Neural cell (in vitro differentiated cells): ENCODE measurements at regions not wholly inside any gene's neighbourhood (a gene's known extent, or its start where the extent isn't known, plus 50 kb on each side); places are given as distances from the start of the nearest gene placed in this dataset.

Experiments
- EP300 ChIP-seq: fragments of 450-650 bp; conservative IDR thresholded peaks from 2 replicates; pipeline ENCODE4 v1.6.1; 2014; ENCODE audit warnings: antibody characterized with exemption, mild to moderate bottlenecking, moderate library complexity; ENCODE audit not compliant: poor library complexity, severe bottlenecking
- EZH2 ChIP-seq: fragments of 200-600, 300-800 bp; shearing (Covaris generic), sonication (generic); IDR thresholded peaks from 2 replicates; pipeline ENCODE4 v1.6.1; 2014; ENCODE audit warnings: antibody characterized with exemption, low read length, borderline replicate concordance, mild to moderate bottlenecking; ENCODE audit not compliant: insufficient read depth, poor library complexity, severe bottlenecking
- MXI1 ChIP-seq: fragments of 450-650 bp; conservative IDR thresholded peaks from 2 replicates; pipeline ENCODE4 v1.6.1; 2014; ENCODE audit warnings: antibody characterized with exemption, mild to moderate bottlenecking; ENCODE audit not compliant: poor library complexity, severe bottlenecking
- POLR2AphosphoS5 ChIP-seq: IDR thresholded peaks from 2 replicates; pipeline ENCODE4 v1.6.1; 2012
- RAD21 ChIP-seq: fragments of 450-650 bp; conservative IDR thresholded peaks from 2 replicates; pipeline ENCODE4 v1.6.1; 2014; ENCODE audit warnings: antibody characterized with exemption, mild to moderate bottlenecking, moderate library complexity
- SMC3 ChIP-seq: fragments of 450-650 bp; conservative IDR thresholded peaks from 2 replicates; pipeline ENCODE4 v1.6.1; 2014; ENCODE audit warnings: antibody characterized with exemption, mild to moderate bottlenecking, moderate library complexity; ENCODE audit not compliant: poor library complexity
- TAF1 ChIP-seq: IDR thresholded peaks from 2 replicates; pipeline ENCODE4 v1.6.1; 2012; ENCODE audit warnings: low read depth
- TF ChIP-seq, protein P1 (sequence below): fragments of 450-650 bp; IDR thresholded peaks from 2 replicates; pipeline ENCODE4 v1.5.1; 2014; ENCODE audit warnings: antibody characterized with exemption, mild to moderate bottlenecking, moderate library complexity; ENCODE audit not compliant: poor library complexity, severe bottlenecking
- TF ChIP-seq, protein P2 (sequence below): IDR thresholded peaks from 2 replicates; pipeline ENCODE4 v1.6.1; 2012; ENCODE audit warnings: borderline replicate concordance

DNA sequence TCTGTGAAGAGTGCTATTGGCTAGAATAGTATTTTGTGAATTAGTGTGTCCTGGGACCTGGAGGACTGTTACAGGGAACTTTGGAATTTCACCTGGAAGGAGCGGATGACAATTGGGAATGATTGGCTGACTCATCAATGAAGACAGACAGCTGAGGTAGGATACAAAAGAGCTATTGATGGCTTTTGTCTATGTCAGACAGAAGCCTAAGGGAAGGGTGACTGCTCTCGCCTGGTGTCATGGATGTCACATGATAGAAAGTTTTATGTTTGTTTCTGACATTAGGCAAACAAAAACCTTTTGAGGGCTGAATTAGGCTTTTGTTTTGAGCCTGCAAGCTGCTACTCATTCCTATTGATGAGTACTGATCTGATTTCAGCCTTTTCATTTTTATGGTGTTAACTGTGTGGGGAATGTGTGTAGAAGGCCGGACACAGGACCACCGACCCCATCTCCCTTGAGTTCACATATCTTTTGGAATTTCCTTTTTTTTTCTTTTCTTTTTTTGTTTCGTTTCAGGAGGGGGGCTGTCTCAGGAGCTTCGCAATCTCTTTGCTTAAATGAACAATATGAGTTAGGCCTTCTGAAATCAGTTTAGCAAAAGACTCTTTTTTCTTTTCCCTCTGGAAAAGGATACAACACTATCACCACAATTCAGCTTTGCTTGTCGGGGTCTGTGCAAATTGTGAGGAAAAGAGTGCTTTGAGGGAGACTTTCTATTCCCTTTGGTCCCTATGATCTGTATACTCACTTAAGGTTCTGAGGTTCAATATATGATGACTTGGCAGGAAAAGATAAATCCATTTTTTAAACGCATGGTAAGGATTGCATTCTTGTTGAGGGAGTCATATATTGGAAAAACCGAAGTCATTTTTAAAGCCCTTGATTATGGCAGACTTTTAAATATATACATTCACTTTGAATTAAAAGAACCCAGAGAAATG, 207.9 kb upstream of the FIGN start:
- TF ChIP-seq, protein P1, sequence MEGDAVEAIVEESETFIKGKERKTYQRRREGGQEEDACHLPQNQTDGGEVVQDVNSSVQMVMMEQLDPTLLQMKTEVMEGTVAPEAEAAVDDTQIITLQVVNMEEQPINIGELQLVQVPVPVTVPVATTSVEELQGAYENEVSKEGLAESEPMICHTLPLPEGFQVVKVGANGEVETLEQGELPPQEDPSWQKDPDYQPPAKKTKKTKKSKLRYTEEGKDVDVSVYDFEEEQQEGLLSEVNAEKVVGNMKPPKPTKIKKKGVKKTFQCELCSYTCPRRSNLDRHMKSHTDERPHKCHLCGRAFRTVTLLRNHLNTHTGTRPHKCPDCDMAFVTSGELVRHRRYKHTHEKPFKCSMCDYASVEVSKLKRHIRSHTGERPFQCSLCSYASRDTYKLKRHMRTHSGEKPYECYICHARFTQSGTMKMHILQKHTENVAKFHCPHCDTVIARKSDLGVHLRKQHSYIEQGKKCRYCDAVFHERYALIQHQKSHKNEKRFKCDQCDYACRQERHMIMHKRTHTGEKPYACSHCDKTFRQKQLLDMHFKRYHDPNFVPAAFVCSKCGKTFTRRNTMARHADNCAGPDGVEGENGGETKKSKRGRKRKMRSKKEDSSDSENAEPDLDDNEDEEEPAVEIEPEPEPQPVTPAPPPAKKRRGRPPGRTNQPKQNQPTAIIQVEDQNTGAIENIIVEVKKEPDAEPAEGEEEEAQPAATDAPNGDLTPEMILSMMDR: no peak
- no peak for TF ChIP-seq POLR2AphosphoS5
- no peak for TF ChIP-seq SMC3
- TF ChIP-seq, protein P2, sequence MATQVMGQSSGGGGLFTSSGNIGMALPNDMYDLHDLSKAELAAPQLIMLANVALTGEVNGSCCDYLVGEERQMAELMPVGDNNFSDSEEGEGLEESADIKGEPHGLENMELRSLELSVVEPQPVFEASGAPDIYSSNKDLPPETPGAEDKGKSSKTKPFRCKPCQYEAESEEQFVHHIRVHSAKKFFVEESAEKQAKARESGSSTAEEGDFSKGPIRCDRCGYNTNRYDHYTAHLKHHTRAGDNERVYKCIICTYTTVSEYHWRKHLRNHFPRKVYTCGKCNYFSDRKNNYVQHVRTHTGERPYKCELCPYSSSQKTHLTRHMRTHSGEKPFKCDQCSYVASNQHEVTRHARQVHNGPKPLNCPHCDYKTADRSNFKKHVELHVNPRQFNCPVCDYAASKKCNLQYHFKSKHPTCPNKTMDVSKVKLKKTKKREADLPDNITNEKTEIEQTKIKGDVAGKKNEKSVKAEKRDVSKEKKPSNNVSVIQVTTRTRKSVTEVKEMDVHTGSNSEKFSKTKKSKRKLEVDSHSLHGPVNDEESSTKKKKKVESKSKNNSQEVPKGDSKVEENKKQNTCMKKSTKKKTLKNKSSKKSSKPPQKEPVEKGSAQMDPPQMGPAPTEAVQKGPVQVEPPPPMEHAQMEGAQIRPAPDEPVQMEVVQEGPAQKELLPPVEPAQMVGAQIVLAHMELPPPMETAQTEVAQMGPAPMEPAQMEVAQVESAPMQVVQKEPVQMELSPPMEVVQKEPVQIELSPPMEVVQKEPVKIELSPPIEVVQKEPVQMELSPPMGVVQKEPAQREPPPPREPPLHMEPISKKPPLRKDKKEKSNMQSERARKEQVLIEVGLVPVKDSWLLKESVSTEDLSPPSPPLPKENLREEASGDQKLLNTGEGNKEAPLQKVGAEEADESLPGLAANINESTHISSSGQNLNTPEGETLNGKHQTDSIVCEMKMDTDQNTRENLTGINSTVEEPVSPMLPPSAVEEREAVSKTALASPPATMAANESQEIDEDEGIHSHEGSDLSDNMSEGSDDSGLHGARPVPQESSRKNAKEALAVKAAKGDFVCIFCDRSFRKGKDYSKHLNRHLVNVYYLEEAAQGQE: no peak
- TF ChIP-seq TAF1: no peak
- no peak for TF ChIP-seq EZH2
- no peak for TF ChIP-seq RAD21
- no peak for TF ChIP-seq EP300
- no peak for TF ChIP-seq MXI1
